Stimulated activated CD8-positive, alpha-beta memory T cell treated with anti-CD3 and anti-CD28 coated beads, Interleukin-12 subunit alpha, Interleukin-12 subunit beta, amount 100 ng/mL, for 4 hours (primary cell): ENCODE measurements at regions not wholly inside any gene's neighbourhood (a gene's known extent, or its start where the extent isn't known, plus 50 kb on each side); places are given as distances from the start of the nearest gene placed in this dataset.

Source experiments
- DNase-seq: peaks from one replicate; pipeline ENCODE4 v3.0.0-alpha.2; 2020; ENCODE audit warnings: low read depth

GRCh38 chr1:221431961-221432360 lies 309.9 kb downstream of the DUSP10 start:
- DNase-seq = no peak

- DNase-seq = no peak
These were observed 306.4 kb downstream of the DUSP10 start for GRCh38 chr1:221435504-221435904.

DNA sequence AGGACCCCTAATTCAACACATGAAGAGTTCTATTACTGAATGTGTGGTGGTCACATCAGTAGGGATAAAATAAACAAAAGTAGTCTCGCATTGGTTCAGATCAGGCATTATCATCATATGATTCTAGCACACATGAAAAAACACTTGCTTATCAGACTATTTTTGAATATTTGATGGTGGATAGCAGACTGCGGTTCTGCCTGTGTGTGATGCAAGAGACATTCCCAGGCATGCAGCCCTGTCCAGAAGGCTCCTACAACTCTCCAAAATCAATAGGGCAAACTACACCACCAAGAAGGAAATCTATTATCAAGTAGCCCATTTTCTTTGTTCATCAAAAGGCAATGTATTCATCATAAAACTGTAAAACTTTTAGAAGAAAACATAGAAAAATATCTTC lies 304.7 kb downstream of the DUSP10 start:
- no peak for DNase-seq

DNA sequence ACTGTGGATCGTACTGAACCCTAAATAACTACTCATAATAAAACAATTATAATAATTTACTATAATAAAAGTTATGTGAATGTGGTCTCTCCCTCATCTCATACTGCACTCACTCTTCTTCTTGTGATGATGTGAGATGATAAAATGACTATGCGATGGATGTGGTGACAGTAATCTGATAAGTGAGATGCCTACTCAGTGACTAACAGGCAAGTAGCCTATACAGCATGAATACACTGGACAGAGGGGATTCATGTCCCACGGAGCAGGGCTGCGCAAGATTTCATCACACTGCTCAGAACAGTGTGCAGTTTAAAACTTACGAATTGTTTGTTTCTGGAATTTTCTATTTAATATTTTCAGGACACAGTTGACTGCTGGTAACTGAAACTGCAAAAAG lies 304.0 kb downstream of the DUSP10 start:
- DNase-seq = no peak

DNA sequence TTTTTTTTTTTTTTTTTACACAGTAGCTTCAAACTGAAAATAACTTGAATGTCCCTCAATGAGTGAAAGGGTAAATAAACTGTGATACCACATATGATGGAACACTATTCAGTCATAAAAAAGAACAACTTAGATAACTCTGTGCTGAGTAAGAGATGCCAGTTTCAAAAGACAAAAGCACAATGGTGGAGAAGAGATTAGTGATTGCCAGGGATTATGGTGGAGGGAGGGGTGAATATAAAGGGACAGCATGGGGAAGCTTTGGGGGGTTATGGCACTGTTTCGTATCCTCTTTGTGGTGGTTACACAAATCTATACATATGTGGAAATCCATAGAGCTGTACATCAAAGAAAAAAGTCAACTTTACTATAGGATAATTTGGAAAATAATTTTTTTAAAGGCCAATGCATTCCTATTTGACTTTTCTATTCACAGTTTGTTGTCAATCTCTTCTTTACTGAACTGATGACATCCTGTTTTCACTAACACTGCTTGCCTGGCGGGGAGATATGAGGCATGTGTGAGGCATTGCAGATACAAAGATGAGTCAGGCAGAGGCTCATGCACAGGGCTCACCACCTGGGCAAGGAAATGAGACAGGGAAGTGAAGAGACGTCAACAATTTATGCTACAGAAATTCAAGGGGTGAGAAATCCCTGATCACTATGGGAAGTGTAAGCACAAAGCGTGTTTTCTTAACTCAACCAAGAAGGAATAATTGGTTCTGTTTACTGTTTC lies 302.7 kb downstream of the DUSP10 start:
- DNase-seq = peak; percentile 8

GRCh38 chr1:221439747-221440501 lies 302.0 kb downstream of the DUSP10 start:
- no peak for DNase-seq

DNA sequence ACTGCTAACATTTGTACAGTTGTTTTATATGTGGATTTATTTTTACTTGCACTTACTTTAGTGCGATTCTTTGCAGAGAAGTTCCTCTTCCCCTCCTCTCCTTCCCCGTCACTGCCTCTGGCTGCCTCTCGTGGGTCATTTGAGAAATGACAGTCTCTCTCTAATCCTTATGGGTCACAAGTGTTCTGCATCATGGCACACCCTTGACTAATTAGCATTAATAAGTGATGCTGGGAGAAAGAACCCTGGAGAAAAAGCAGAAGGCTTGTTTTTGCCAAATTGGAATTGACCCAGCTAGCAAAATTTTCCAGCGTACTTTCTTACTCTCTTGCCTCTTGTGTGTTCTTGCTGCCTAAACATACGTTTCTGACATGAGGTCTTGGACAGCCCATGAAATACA lies 301.2 kb downstream of the DUSP10 start:
- no peak for DNase-seq

DNA sequence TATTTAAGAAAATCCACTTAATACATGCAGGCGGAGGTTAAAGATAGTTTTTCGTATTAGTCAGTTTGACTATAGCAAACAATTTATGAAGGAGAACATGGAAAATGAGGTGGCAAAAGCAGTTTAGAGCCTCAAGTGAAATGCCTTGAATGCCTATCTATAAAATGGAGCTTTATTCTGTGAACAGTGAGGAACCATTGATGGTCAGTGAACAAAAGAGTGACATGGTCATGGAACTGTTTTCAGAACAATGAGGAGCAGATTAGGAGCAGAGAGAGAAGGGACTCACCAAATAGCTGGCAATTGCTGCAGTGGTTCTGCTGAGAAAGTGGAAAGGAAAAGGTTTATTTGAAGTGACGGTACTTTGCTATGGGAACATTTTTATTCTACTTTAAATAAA lies 299.8 kb downstream of the DUSP10 start:
- no peak for DNase-seq

- DNase-seq = no peak
These were observed 297.5 kb downstream of the DUSP10 start for GRCh38 chr1:221444346-221444745.

DNA sequence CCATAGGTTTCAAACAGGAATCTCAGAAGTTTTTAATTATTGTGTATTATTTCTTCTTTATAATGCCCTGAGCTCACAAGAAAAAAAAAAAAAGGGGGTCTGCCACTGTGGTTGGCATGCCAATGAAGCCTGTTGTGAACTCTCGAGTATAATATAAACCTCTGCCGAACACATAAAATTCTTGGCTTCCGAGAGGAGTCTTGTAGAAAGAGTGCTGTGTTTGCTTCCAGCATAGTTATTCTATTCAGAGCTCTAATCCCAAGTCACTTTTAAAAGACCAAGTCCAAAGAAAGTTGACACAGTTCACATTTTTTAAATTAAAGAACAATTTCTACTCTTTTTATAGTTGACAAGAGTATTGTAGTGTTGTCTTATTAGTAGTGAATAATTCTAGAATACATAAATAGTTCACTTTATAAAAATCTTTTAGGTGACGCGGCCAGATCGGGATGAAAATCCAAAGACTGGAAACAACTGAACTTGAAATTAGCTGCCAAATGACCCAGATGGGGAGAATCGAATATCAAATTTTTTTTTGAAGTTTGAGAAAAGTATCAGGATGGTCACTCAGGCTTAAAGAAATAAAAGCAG lies 293.2 kb downstream of the DUSP10 start:
- DNase-seq = no peak

DNA sequence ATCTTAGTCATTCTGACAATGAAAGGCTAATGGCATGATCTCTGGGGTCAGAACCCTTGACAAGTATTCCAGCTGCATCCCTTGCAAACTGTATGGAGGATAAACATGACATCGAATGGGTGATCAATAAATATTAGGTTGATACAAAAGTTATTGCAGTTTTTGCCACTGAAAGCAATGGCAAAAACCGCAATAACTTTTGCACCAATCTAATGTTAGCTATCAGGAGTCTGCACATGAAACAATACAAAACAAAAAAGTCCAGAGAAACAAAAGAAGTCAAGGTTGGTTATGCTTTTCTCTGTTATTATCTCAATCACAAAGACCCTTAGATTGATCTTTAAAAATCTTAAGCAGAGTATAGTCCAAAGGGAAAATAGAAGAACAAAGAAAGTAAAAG lies 292.7 kb downstream of the DUSP10 start:
- DNase-seq = no peak

DNA sequence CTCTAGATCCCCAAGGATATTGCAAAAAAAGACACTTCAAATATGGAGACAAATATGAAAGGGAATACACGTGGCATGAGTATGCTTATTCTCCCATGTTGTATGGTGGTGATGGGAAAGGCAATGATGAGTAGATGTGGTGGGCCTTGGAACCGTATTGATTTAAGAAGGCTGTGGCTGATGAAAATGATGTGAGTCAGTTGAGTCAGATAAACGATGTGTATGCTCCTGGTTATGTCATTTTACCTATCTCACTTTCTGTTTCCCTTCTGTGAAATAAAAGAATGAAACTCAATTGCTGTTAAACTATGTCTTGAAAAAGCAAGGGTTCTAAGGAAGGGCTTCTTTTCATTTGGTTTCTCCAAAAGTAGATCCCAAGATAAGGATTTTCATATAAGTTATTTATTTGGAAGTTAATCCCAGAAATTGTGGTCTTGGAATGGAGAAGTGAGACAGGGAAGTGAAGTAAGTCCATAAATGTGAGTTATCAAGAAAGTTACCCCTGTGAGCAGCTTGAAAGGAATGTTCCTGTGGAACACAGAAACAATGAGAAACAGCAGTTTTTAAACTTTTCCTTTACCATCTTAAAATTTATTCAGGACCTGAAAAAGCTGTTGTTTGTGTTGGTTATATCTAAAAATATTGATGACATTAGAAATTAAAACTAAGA lies 292.0 kb downstream of the DUSP10 start:
- DNase-seq = no peak

DNA sequence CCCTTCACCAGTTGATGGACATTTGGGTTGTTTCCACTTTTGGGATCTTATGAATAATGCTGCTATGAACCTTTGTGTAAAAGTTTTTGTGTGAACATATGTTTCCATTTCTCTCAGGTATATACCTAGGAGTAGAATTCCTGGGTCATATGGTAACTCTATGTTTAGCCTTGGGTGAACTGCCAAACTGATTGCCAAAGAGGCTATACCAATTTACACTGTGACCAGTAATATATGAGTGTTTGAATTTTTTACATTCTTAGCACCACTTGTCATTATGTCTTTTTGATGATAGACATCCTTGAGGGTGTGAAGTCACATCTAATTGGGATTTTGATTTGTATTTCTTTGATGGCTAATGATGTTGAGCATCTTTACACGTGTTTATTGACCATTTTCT lies 290.1 kb downstream of the DUSP10 start:
- no peak for DNase-seq

DNA sequence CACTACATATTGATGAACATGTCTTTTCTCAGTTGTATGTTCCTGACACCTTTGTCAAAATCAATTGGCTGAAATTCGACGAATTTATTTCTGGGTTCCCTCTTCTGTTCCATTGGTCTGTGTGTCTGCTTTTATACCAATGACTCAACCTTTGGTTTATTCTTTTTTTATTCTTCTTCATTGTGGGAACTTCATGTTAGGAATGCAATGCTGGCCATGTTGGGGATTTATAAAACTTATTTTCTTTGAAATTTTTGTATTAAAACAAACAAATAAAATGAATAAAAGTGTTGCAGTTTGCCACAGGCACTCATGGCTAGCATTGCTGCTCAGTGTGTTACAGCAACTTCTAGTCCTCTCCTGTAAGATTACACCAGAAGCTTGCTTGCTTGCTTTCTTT lies 287.8 kb downstream of the DUSP10 start:
- no peak for DNase-seq

- DNase-seq = no peak
These were observed 285.0 kb downstream of the DUSP10 start for GRCh38 chr1:221456918-221457317.

- no peak for DNase-seq
These were observed 284.0 kb downstream of the DUSP10 start for GRCh38 chr1:221457685-221458446.

- no peak for DNase-seq
These were observed 283.3 kb downstream of the DUSP10 start for GRCh38 chr1:221458447-221459156.

DNA sequence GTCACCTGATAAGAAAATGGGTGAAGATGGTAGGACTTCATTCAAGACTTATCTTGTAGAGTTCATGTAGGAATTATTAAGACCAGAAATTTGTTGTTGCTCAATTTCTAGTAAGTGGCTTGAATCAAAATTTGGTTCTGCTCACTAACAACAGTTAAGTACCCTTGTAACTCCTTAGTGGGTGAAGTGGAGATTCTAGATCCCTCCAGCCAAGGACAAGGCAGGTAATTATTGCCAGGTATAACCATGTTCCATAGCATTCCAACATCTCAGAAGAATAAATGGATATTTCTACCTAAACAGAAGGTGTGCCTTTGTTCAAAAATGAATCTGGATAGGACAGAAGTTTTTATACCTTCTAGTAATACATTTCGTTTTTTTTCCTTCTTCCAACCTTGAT lies 282.3 kb downstream of the DUSP10 start:
- no peak for DNase-seq

- DNase-seq = no peak
These were observed 279.5 kb downstream of the DUSP10 start for GRCh38 chr1:221462345-221462744.

DNA sequence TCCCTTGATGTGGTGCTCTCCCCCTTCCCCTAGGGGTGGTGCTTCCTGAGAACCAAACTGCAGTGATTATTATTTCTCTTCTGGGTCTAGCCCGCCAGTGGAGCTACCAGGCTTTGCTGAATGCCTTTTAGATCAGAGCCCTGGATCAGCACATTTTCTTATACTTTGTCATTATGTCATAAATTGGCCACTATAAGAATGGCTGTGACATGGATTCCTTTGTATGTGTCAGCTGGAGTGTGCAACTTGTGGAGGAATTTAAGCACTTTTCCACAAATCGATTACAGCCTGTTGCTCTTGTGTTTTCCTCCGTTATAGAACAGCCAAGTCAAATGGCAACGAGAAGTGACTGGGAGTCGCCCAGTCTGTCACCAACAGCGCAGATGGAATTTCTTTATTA lies 273.3 kb downstream of the DUSP10 start:
- no peak for DNase-seq

DNA sequence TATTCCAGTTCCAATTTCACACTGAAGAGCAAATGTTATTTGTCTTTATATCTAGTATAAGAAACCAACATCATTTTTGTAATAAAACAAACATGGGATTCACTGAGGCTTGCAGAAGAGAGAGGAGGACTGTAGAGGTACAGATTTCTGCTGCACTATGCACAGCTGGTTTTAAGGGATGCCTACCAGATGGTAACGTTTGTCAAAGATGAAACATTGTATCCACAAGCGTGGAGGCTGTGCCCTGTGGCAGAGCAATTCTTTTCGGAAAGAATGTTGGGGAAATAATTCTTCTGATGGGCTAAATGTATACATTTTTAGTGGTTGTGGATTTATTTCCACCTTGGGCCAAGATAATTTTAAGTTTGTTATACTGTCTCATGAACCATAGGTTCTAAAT lies 272.4 kb downstream of the DUSP10 start:
- DNase-seq = no peak
